Fibroblast of lung (primary cell): ENCODE measurements at regions not wholly inside any gene's neighbourhood (a gene's known extent, or its start where the extent isn't known, plus 50 kb on each side); places are given as distances from the start of the nearest gene placed in this dataset.

Experiments
- EZH2 ChIP-seq: IDR thresholded peaks from 2 replicates; pipeline ENCODE4 v1.5.1; 2012; ENCODE audit warnings: low read length, control low read depth, mild to moderate bottlenecking; ENCODE audit errors: missing control alignments
- TF ChIP-seq, protein P1 (sequence below), 2 donors: IDR thresholded peaks in 1 of 2; conservative IDR thresholded peaks in 1 of 2; 1 replicate in 1 of 2; 2 replicates in 1 of 2; pipeline ENCODE4 v1.5.1; 2011 to 2012; ENCODE audit warnings: low read length in 2 of 2, control low read depth in 1 of 2, inconsistent platforms in 1 of 2, low read depth in 1 of 2, mild to moderate bottlenecking in 1 of 2

DNA sequence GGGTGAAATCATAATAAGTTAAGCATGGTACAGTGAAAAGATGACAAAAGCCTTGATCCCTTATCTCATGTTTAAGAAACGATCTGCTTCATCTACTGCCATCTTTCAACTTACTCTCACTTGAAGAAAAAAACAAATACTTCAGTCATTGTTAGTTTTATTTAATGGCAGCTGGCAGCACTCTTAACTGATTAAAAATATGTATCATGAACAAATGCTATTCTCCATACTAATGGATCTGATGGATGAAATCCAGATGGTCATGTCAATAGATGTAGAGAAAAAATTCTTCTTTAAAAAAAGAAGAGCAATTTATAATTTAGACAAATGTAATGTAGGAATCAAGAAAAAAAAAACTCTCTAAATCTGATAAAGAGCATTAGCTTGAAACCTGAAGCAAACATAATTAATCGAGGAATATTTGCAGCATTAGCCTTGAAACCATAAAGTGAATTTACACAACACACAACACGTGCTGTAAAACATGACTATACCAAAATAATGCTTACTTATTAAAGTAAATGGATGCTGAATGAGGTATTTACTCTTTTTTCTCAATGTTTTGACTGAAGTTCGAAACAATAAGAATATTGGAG is 579.0 kb upstream of the ADAMTS5 start:
- TF ChIP-seq, protein P1, sequence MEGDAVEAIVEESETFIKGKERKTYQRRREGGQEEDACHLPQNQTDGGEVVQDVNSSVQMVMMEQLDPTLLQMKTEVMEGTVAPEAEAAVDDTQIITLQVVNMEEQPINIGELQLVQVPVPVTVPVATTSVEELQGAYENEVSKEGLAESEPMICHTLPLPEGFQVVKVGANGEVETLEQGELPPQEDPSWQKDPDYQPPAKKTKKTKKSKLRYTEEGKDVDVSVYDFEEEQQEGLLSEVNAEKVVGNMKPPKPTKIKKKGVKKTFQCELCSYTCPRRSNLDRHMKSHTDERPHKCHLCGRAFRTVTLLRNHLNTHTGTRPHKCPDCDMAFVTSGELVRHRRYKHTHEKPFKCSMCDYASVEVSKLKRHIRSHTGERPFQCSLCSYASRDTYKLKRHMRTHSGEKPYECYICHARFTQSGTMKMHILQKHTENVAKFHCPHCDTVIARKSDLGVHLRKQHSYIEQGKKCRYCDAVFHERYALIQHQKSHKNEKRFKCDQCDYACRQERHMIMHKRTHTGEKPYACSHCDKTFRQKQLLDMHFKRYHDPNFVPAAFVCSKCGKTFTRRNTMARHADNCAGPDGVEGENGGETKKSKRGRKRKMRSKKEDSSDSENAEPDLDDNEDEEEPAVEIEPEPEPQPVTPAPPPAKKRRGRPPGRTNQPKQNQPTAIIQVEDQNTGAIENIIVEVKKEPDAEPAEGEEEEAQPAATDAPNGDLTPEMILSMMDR (conservative IDR thresholded peaks at IDR 0.05 in 1 of 2, IDR thresholded peaks at IDR 0.05 in 1 of 2; ENCODE audit: low read depth in 1 of 2, low read length in 2 of 2) = no peak
- TF ChIP-seq EZH2 = no peak
